ENCODE measurements at regions not wholly inside any gene's neighbourhood (a gene's known extent, or its start where the extent isn't known, plus 50 kb on each side); places are given as distances from the start of the nearest gene placed in this dataset.
"Not testable (repeated sequence)": the region's sequence is repeated elsewhere in the genome, so short reads cannot be mapped to it uniquely, and the experiment has no call there.

DNA sequence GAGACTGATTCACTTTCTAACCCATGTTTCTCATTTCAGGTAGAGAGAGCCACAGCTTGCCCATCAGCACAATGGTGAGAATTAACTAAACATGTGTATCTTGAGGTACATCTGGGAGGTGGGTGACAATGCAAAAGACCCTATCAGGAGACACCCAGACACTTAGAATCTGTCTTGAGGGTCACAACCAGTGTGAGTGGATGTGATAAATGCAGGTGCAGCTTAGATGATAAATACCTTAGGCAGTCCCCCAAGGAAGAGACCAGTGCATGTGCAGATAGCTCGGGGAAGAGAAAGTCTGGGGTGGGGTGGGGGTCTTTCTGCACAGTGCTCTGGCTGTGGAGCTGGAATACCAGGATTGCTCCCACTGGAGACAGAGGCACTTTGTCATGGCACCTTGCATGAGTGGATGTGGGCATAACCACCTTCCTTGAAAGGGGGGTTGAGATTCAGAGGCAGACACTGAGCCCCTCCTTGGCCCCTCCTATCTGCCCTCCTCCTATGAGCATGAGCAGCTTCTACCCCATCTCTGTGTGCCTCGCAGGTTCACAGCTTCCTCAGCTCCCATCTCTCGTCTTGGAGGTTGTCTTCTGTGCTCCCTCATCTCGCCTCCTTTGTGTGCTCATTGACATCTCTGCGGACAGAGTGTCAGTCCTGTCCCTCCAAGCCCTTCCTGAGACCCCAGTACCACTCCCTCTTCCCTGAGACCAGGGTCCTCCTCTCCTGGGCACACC is 349.8 kb downstream of the TCERG1L start:
- DNase-seq (ENCODE audit: low read depth, low spot score): no peak

DNA sequence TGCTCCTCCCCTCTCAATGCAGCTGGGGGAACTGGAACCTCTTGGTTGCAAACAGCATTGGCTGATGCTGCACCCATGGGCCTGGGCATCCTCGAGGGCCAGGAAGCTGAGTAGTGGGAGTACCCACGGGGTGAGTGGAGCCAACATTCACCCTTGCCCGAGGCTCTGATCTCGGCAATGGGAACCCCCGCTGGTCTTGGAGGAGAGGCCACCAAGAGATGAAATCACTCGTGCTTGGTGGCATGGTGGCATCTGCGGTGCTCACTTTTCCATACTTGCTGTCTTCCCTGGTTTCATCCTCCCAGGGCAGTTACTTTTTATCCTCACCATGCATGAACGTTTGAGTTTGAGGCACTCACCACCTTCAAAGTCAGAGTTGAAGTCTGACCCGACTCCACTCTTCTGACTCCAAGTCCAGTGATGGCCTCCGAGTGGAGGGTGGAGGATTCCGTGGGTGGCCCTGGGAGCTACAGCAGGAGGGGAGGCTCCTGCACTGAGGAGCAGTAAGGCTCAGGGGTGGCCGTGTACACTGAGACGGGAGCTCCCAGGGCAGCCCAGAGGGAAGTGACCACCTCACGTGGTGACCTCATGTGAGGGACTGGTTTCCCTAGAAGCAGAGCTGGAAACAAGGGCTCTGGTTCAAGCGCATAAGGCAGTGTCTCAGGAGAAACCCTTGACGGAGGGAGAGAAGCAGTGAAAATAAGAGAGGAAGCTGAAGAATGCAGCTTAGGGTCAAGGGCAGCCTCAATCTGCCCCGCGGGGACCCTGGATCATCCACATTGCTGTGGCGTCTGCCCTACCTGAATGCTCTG is 349.1 kb downstream of the TCERG1L start:
- no peak for DNase-seq (ENCODE audit: low read depth, low spot score)

GRCh38 chr10:130963052-130963393 is 348.5 kb downstream of the TCERG1L start:
- no peak for DNase-seq (ENCODE audit: low read depth, low spot score)

DNA sequence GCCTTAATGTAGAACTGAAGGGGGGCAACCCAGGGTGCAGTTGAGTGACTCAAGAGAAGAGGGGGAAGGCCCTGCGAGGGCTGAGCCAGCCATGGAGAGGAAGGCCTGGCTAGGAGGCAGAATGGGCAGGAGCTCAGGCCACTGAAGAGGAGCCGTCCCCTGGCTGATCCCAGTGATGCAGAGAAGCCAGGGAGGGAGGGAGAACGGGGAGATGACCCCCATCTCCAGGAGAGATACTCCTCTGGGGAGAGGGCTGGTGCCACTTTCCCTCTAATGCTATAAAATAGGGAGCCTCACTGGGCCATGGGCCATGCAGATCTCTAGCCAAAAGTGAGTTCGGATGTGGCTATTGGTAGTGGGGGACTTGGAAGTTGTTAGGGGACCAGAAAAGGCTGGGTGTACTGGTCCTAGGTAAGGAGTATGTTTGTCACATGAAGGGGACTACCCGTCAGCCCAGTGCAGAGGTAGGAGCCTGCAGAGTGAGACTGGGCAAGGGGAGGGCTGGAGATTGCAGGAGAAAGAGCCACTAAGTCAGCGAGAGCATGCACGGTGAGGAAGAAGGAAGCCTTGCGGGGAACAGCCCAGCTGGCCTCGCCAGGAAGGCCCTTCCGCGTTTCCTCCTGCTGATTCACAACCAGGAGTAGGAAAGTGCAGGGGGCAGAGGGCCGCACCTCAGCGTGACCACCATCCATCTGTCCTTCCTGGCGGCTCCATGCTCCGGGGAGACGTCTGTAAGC is 347.6 kb downstream of the TCERG1L start:
- no peak for DNase-seq (ENCODE audit: low read depth, low spot score)

- no peak for DNase-seq (ENCODE audit: low read depth, low spot score)
These were observed 346.8 kb downstream of the TCERG1L start for GRCh38 chr10:130964771-130965170.

DNA sequence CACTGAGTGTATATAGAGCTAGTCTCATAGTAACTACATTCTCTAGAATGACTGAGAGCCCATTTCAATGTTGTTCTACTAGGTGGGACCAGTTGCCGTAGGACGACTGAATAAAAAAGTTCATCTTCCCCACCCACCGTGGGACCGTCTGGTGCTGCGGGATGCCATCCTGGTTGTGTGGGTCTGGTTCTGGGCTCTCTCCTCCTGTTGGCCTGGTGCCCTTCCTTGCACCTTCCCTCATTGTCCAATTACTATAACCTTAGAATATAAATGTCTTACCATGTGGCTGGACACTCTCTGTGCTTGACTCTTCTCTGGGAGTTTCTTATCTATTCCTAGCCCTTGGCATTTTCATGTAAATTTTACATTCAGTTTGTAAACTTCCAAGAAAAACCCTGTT is 344.4 kb downstream of the TCERG1L start:
- DNase-seq (ENCODE audit: low read depth, low spot score): no peak

DNA sequence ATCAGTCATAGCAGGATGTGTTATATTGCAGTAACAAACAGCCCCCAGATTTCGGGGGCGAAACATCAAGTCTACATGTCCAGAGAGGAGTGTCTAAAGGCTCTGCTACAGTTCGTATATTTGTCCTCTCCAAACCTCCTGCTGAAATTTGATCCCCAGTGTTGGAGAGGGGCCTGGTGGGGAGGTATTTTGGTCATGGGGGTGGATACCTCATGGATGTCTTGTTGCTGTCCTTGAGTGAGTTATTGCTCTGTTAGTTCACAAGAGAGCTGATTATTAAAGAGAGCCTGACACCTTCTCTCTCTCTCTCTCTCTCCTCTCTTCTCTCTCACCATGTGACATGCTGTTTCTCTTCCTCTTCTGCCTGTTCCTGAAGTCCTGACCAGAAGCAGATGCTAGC is 343.7 kb downstream of the TCERG1L start:
- DNase-seq (ENCODE audit: low read depth, low spot score): no peak

DNA sequence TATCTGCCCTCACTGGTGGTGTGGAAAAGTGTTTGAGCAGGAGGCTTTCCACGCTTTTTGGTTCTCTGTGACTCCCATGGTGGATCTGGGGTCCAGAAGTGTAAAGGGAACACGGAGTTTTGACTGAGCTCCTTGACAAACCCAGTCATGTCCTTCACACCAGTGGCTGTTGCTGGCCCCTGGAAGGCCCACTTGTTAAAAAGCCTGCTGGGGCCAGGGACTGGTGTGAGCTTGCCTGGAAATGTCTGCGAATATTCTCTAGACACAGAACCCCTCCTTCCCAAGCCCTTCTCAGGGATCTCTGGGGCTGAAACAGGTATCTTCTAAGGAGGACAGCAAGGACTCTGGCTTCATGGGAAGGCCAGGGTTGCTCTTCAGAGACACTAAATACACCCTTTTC is 343.0 kb downstream of the TCERG1L start:
- no peak for DNase-seq (ENCODE audit: low read depth, low spot score)

DNA sequence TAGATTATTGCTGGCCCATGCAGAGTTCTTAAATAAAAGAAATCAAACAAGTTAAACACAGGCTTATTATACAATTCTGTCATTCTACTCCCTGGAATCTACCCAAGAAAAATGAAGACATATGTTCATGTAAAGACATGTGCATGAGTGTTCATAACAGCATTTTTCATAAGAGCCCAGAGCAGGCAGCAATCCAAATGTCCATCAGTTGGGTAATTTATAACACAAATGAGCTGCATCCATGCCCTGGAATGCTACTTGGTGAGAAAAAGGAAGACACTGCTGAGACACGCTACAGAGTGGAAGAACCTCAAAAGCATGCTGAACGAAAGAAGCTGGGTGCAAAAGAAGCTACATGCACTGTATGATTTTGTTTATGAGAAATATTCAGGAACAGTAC is 342.6 kb downstream of the TCERG1L start:
- no peak for DNase-seq (ENCODE audit: low read depth, low spot score)

DNA sequence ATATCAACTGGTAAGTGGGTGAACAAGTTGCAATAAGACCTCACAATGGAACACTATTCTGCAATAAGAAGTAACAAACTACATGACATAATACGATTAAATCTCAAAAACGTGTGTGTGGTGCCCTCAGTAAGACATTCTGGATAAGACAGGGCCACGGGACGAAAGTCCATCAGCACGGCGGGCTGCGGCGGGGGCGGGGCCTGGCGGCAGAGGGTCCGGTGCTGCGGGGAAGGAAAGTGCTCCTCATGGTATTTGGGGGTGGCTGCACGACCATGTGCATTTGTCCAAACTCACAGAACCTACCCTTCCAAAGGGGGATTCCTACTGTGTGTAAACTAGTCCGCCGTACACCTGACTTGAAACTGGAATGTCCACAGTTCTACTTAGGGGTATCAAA is 341.8 kb downstream of the TCERG1L start:
- DNase-seq (ENCODE audit: low read depth, low spot score): no peak

- no peak for DNase-seq (ENCODE audit: low read depth, low spot score)
These were observed 341.0 kb downstream of the TCERG1L start for GRCh38 chr10:130970341-130971122.

GRCh38 chr10:130971123-130971435 is 340.4 kb downstream of the TCERG1L start:
- no peak for DNase-seq (ENCODE audit: low read depth, low spot score)

DNA sequence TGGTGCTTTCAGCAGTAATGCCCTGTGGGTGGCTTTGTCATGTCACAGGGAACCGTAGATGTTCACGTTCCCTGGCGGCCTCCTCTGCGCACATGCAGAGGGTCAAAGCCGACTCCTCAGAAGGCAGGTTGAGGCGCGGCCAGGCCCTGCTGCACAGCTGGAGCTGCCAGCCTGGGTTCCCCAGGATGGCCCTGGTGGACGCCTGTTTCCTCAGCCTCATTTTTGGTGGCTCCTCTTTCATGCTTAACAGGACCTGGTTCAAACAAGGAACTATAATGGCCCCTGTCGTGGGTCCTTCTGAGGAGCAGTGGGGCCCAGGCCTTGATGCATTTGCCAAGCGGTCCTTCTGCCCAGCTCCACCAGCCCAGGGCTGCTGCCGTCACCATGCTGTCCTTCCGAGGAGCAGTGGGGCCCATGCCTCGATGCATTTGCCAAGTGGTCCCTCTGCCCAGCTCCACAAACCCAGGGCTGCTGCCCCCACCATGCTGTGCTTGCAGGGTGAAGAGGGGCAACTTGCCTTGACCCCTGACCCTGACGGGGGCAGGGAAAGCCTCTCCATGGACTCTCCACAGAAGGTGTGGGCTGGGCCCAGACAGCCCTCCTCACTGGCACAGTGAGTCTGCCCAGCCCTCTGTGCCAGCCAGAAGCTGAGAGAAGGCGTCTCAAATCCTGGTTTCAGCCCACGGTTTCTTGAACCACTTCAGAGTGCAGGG is 338.2 kb downstream of the TCERG1L start:
- DNase-seq (ENCODE audit: low read depth, low spot score): no peak

- DNase-seq (ENCODE audit: low read depth, low spot score): no peak
These were observed 337.4 kb downstream of the TCERG1L start for GRCh38 chr10:130974166-130974565.

- DNase-seq (ENCODE audit: low read depth, low spot score): not testable (repeated sequence)
These were observed 336.2 kb downstream of the TCERG1L start for GRCh38 chr10:130975351-130975750.

- DNase-seq (ENCODE audit: low read depth, low spot score): no peak
These were observed 328.7 kb downstream of the TCERG1L start for GRCh38 chr10:130982802-130983201.

DNA sequence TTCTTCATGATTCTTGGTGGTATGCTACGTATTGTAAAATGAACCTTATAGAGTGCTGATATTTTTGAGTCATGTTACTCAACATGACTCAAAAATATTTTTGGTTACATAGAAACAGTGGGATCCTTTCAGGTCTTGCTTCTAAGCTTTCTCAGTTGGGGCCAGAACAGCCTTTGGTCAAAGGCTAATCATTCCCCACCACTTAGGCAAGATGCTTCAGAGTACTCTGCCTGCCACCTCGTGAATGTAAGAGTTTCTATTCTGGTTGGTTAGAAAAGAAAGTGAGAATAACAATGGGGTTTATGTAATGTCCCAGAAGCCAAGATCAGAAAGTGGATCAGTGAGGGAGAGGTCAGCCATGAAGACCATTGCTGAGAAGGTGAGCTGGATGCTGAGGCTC is 327.8 kb downstream of the TCERG1L start:
- no peak for DNase-seq (ENCODE audit: low read depth, low spot score)

DNA sequence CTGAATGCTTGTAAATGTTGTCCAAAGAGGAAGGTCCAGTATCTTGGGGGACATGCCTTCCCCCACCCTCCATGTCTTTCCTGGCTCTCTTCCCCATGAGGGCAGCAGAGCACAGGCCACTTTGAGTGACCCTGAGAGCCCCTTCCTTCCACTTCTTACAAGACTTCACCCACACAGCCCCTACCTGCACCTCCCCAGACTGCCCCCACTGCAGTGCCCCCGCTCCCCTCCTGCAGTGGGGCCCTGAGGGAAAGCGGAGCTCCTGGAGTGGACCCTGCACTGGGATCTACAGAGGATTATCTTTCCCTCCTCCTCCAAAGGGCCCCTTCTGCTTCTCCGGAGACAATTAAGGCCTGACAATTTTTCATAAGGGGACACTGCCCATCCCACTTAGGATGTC is 326.8 kb downstream of the TCERG1L start:
- DNase-seq (ENCODE audit: low read depth, low spot score): no peak

DNA sequence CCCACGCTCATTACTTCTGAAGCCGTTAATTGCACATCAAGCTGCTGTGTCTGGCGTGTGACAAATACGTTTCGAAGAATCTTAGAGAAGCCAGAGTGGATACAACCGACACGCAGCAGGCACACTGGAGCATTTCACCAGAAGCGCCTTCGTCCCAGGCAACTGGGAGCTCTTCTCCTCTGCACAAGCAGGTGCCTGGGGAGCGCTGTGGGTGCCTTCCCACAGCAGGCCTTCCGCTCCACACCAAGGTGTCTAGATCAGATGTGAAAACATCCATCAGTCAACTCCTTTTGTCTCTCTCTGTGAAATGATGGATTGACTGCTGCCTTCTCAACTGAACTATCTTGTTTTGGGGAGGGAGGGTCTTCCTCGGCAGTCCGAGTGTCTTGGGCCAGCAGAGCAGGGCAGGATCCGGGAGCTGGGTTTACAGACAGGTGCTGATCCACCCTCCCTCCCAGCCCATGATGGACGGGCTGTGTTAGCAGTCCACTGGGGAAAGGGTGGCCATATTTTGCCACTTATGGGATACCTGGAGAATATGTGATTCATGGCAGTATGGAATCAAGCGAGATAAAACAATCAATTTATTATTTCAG is 326.3 kb downstream of the TCERG1L start:
- DNase-seq (ENCODE audit: low read depth, low spot score): no peak

DNA sequence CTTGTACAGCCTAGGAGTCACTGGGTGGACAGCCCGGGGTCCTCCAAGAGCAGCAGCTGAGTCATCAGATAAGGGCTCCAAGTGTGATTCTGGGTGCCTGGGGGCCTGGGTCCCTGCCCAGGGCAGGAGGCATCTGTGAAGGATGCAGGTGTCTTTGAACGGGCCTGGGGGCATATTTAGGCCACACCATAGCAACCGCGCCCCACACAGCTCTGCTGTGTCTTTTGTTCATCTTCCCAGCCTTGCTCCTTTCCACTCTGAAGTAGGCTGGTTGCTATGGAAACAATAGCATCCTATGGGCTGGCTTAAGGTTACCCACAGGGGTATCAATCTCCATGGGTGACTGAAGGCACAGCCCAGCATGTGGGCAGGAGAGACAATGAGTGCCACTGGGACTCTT is 324.7 kb downstream of the TCERG1L start:
- no peak for DNase-seq (ENCODE audit: low read depth, low spot score)

- no peak for DNase-seq (ENCODE audit: low read depth, low spot score)
These were observed 324.1 kb downstream of the TCERG1L start for GRCh38 chr10:130987401-130987800.

Measured in activated CD4-positive, CD25-positive, alpha-beta regulatory T cell treated with anti-CD3 and anti-CD28 coated beads, Interleukin-2, amount 50 U/mL, for 16 hours (primary cell).